ENCODE measurements at regions not wholly inside any gene's neighbourhood (a gene's known extent, or its start where the extent isn't known, plus 50 kb on each side); places are given as distances from the start of the nearest gene placed in this dataset.
"Not testable (repeated sequence)": the region's sequence is repeated elsewhere in the genome, so short reads cannot be mapped to it uniquely, and the experiment has no call there.

- DNase-seq (ENCODE audit: low read depth, low spot score) = no peak
- H3K4me3 ChIP-seq (ENCODE audit: low read length) = no peak overlapping the region
Observed at GRCh38 chr6:3919130-3919628, 70.0 kb downstream of the FAM50B start.

GRCh38 chr6:3919849-3920248 lies 70.7 kb downstream of the FAM50B start:
- no peak overlapping the region for H3K4me3 ChIP-seq (ENCODE audit: low read length)
- no peak for DNase-seq (ENCODE audit: low read depth, low spot score)

GRCh38 chr6:3920321-3920720 lies 71.1 kb downstream of the FAM50B start:
- DNase-seq (ENCODE audit: low read depth, low spot score) = no peak
- no peak overlapping the region for H3K4me3 ChIP-seq (ENCODE audit: low read length)

GRCh38 chr6:3921663-3922062 lies 72.5 kb downstream of the FAM50B start:
- H3K4me3 ChIP-seq (ENCODE audit: low read length) = no peak overlapping the region

GRCh38 chr6:3922619-3923018 lies 73.4 kb downstream of the FAM50B start:
- not testable (repeated sequence) for DNase-seq (ENCODE audit: low read depth, low spot score); H3K4me3 ChIP-seq (ENCODE audit: low read length)

More at GRCh38 chr6:3921663-3922062, 72.5 kb downstream of the FAM50B start:
- no peak for DNase-seq (ENCODE audit: low read depth, low spot score)

GRCh38 chr6:3925223-3926149 lies 76.3 kb downstream of the FAM50B start:
- H3K4me3 ChIP-seq (ENCODE audit: low read length); DNase-seq (ENCODE audit: low read depth, low spot score): not testable (repeated sequence)

- DNase-seq (ENCODE audit: low read depth, low spot score) = no peak
- H3K4me3 ChIP-seq (ENCODE audit: low read length) = no peak overlapping the region
Observed at GRCh38 chr6:3926150-3926482, 76.9 kb downstream of the FAM50B start.

- DNase-seq (ENCODE audit: low read depth, low spot score) = no peak
- H3K4me3 ChIP-seq (ENCODE audit: low read length) = no peak overlapping the region
Observed at GRCh38 chr6:3928111-3928510, 78.9 kb downstream of the FAM50B start.

GRCh38 chr6:3929281-3929798 lies 80.2 kb downstream of the FAM50B start:
- H3K4me3 ChIP-seq (ENCODE audit: low read length) = no peak overlapping the region
- no peak for DNase-seq (ENCODE audit: low read depth, low spot score)

- no peak for DNase-seq (ENCODE audit: low read depth, low spot score)
- no peak overlapping the region for H3K4me3 ChIP-seq (ENCODE audit: low read length)
Observed at GRCh38 chr6:3937438-3937837, 88.3 kb downstream of the FAM50B start.

GRCh38 chr6:3938715-3939367 lies 89.7 kb downstream of the FAM50B start:
- no peak overlapping the region for H3K4me3 ChIP-seq (ENCODE audit: low read length)

GRCh38 chr6:3939368-3939958 lies 90.3 kb downstream of the FAM50B start:
- no peak for DNase-seq (ENCODE audit: low read depth, low spot score)

More at GRCh38 chr6:3938715-3939367, 89.7 kb downstream of the FAM50B start:
- DNase-seq (ENCODE audit: low read depth, low spot score) = no peak

GRCh38 chr6:3939964-3940363 lies 90.8 kb downstream of the FAM50B start:
- DNase-seq (ENCODE audit: low read depth, low spot score) = no peak
- H3K4me3 ChIP-seq (ENCODE audit: low read length) = no peak overlapping the region

More at GRCh38 chr6:3939368-3939958, 90.3 kb downstream of the FAM50B start:
- H3K4me3 ChIP-seq (ENCODE audit: low read length) = no peak overlapping the region

GRCh38 chr6:3940703-3941102 lies 91.5 kb downstream of the FAM50B start:
- H3K4me3 ChIP-seq (ENCODE audit: low read length) = no peak overlapping the region
- no peak for DNase-seq (ENCODE audit: low read depth, low spot score)

- no peak for DNase-seq (ENCODE audit: low read depth, low spot score)
- no peak overlapping the region for H3K4me3 ChIP-seq (ENCODE audit: low read length)
Observed at GRCh38 chr6:3943331-3943765, 94.2 kb downstream of the FAM50B start.

GRCh38 chr6:3944246-3944645 lies 95.1 kb downstream of the FAM50B start:
- H3K4me3 ChIP-seq (ENCODE audit: low read length) = no peak overlapping the region
- DNase-seq (ENCODE audit: low read depth, low spot score) = no peak

GRCh38 chr6:3946778-3947177 lies 97.6 kb downstream of the FAM50B start:
- H3K4me3 ChIP-seq (ENCODE audit: low read length) = no peak overlapping the region
- DNase-seq (ENCODE audit: low read depth, low spot score) = no peak

GRCh38 chr6:3948866-3949265 lies 99.7 kb downstream of the FAM50B start:
- no peak for DNase-seq (ENCODE audit: low read depth, low spot score)
- no peak overlapping the region for H3K4me3 ChIP-seq (ENCODE audit: low read length)

- no peak overlapping the region for H3K4me3 ChIP-seq (ENCODE audit: low read length)
- no peak for DNase-seq (ENCODE audit: low read depth, low spot score)
Observed at GRCh38 chr6:3949521-3949920, 100.3 kb downstream of the FAM50B start.

GRCh38 chr6:3956054-3956453 lies 106.9 kb downstream of the FAM50B start:
- H3K4me3 ChIP-seq (ENCODE audit: low read length) = no peak overlapping the region
- no peak for DNase-seq (ENCODE audit: low read depth, low spot score)
